ENCODE measurements at regions not wholly inside any gene's neighbourhood (a gene's known extent, or its start where the extent isn't known, plus 50 kb on each side); places are given as distances from the start of the nearest gene placed in this dataset.

DNA sequence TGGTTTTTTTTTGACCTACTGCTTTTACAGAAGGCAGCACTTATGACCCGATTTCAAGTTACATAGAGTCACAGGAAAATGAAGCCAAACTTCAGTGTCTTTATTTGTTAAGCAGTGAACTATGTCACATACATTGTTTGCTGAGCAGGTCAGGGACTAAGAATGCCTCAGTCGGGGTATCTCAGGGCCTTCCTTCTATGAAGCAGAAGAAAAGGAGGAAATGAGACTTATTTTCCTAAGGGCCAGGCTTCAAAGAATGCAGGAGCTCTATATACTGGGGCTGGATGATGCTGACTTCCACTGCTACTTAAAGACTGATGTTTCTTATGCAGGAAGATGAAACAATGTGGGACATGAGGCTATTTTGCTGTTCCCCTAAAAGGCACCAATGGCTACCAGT is 558.4 kb upstream of the IGFBP7 start:
- TF ChIP-seq, protein P1, sequence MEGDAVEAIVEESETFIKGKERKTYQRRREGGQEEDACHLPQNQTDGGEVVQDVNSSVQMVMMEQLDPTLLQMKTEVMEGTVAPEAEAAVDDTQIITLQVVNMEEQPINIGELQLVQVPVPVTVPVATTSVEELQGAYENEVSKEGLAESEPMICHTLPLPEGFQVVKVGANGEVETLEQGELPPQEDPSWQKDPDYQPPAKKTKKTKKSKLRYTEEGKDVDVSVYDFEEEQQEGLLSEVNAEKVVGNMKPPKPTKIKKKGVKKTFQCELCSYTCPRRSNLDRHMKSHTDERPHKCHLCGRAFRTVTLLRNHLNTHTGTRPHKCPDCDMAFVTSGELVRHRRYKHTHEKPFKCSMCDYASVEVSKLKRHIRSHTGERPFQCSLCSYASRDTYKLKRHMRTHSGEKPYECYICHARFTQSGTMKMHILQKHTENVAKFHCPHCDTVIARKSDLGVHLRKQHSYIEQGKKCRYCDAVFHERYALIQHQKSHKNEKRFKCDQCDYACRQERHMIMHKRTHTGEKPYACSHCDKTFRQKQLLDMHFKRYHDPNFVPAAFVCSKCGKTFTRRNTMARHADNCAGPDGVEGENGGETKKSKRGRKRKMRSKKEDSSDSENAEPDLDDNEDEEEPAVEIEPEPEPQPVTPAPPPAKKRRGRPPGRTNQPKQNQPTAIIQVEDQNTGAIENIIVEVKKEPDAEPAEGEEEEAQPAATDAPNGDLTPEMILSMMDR (IDR thresholded peaks at IDR 0.05; ENCODE audit: insufficient read depth, low read depth, low read length, missing control alignments) = no peak
- H3K4me3 ChIP-seq (ENCODE audit: low read depth, low read length) = no peak overlapping the region
- no peak for DNase-seq (ENCODE audit: low read depth)

DNA sequence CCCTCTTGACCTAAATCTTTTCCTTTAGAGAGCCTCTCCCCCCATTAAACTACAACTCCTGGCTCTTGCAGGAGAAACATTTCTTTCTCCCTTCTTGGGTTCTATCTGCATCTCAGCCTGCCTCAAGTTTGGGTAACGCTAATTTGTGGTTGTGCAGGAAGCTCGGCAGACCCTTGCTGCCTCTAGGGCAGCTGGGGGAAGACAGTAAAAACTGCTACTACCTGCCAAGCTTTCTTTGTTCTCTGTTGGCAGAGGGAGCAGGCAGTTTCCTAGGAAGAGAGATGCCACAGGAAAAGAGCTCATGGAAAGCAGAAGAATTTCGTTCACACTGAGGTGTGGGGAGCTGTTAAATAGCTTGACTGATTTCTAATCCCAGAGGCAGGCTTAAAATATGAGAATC is 555.6 kb upstream of the IGFBP7 start:
- TF ChIP-seq, protein P1 (IDR thresholded peaks at IDR 0.05; ENCODE audit: insufficient read depth, low read depth, low read length, missing control alignments) = no peak
- DNase-seq (ENCODE audit: low read depth) = no peak
- no peak overlapping the region for H3K4me3 ChIP-seq (ENCODE audit: low read depth, low read length)

DNA sequence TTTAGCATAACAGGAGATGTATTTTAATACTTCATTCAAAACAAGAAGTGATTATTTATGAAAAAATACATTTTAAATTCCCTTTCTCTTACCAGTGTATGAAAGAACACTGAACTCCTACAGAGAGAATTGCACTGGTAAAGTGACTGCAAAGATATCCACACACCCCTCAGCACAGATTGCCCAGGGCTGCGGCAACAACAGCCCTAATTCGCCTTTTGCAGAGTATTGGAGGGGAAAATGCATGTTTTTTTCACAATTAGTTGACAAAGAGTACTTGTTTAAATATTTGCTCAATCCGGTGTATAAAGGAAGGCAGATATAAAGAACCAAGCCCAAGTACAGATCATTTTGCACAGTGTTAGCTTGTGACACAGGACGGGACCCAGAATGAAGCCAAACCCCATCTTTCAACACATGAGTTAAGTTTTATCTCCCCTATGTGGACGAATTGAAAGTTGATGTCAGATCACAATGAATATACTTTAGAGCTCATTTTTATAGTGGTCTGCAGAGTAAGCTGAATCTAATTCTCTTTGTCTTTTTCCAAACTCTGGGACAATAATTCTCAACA is 551.4 kb upstream of the IGFBP7 start:
- no peak overlapping the region for H3K4me3 ChIP-seq (ENCODE audit: low read depth, low read length)
- no peak for DNase-seq (ENCODE audit: low read depth)
- TF ChIP-seq, protein P1 (IDR thresholded peaks at IDR 0.05; ENCODE audit: insufficient read depth, low read depth, low read length, missing control alignments) = no peak

DNA sequence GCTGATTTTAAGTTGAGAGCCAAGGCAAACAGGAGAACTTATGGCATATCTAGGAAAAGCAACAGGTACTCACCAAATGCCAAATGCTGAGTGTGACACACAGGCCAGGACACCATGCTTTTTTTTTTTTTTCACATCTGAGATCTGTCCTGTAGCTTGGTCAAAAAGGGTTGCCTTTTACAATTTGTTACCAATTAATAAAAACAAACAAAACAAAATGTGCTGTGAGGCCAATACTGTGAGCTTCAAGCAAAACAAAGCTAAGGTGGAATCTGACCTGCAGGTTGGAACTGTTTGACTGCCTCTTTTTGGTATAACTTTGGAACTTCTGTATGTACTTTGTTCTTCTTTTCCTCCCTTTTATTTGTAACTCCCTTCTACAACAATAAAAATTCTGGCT is 548.5 kb upstream of the IGFBP7 start:
- TF ChIP-seq, protein P1 (IDR thresholded peaks at IDR 0.05; ENCODE audit: insufficient read depth, low read depth, low read length, missing control alignments) = no peak
- DNase-seq (ENCODE audit: low read depth) = no peak
- H3K4me3 ChIP-seq (ENCODE audit: low read depth, low read length) = no peak overlapping the region

DNA sequence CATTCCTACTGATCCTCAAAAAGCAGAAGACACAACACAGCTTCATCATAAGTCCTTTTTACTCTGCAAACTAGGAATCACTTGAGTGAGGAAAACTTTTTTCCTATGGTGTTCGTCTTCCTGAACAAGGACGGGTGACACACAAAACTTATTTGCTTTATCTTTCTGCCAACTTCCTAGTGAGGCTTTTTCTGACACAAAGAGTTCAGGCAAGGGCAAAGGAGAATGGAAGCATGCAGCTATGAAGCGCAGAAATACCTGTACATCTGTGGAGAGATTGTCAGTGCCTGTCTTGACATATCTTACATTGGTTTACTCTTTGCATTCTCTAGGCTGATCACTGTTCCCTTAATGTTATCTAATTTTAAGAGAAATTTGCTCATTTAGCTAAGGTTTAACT is 548.0 kb upstream of the IGFBP7 start:
- TF ChIP-seq, protein P1 (IDR thresholded peaks at IDR 0.05; ENCODE audit: insufficient read depth, low read depth, low read length, missing control alignments) = no peak
- no peak for DNase-seq (ENCODE audit: low read depth)

DNA sequence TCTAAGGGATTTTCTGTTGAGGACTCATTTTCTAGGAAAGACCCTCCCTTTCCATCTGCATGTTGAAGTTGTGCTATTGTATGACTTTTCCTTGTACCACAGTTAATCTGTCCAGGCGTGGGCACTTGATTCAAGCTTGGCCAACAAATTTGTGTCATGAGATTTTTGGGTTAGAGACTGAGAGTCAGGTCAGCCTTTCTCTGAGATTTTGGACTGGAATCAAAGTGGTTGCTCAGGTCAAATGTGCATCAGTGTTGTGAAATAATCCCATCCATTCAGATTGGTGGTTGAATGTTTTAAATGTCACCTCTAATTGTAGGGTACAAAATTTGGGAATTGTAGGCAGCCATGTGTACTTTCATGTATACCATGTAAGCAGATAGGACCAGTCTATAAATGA is 545.2 kb upstream of the IGFBP7 start:
- H3K4me3 ChIP-seq (ENCODE audit: low read depth, low read length) = no peak overlapping the region
- no peak for DNase-seq (ENCODE audit: low read depth)
- TF ChIP-seq, protein P1 (IDR thresholded peaks at IDR 0.05; ENCODE audit: insufficient read depth, low read depth, low read length, missing control alignments) = no peak

More for the DNA sequence above, 548.0 kb upstream of the IGFBP7 start:
- H3K4me3 ChIP-seq (ENCODE audit: low read depth, low read length) = no peak overlapping the region

DNA sequence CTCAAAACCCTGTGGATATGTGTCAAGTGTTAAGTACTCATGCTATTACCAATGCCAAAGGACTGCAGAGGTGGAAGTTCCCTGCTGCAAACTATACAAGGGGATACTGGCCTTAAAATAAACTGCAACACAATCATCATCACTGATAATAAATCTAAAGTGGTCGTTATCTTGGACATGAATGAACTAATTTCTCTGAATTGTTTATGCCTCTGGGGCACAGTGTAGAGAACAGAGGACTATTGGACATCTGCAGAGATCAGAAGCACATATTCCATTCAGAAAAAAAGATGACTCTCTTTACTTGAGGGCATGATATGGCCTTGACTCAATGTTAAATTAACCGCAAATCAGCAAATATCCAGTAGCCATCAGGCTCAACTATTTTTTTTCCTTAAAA is 542.6 kb upstream of the IGFBP7 start:
- no peak for DNase-seq (ENCODE audit: low read depth)
- TF ChIP-seq, protein P1 (IDR thresholded peaks at IDR 0.05; ENCODE audit: insufficient read depth, low read depth, low read length, missing control alignments) = no peak
- no peak overlapping the region for H3K4me3 ChIP-seq (ENCODE audit: low read depth, low read length)

All from GM12865 (cell line).